ENCODE measurements at regions not wholly inside any gene's neighbourhood (a gene's known extent, or its start where the extent isn't known, plus 50 kb on each side); places are given as distances from the start of the nearest gene placed in this dataset.

GRCh38 chr13:103514619-103515018 lies 448.4 kb upstream of the SLC10A2 start:
- TF ChIP-seq, protein P1, sequence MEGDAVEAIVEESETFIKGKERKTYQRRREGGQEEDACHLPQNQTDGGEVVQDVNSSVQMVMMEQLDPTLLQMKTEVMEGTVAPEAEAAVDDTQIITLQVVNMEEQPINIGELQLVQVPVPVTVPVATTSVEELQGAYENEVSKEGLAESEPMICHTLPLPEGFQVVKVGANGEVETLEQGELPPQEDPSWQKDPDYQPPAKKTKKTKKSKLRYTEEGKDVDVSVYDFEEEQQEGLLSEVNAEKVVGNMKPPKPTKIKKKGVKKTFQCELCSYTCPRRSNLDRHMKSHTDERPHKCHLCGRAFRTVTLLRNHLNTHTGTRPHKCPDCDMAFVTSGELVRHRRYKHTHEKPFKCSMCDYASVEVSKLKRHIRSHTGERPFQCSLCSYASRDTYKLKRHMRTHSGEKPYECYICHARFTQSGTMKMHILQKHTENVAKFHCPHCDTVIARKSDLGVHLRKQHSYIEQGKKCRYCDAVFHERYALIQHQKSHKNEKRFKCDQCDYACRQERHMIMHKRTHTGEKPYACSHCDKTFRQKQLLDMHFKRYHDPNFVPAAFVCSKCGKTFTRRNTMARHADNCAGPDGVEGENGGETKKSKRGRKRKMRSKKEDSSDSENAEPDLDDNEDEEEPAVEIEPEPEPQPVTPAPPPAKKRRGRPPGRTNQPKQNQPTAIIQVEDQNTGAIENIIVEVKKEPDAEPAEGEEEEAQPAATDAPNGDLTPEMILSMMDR (IDR thresholded peaks at IDR 0.05), result no peak
- TF ChIP-seq POLR2A (IDR thresholded peaks at IDR 0.05) (no peak), POLR2AphosphoS5 (IDR thresholded peaks at IDR 0.05; ENCODE audit: insufficient read depth in 1 of 2, low read depth in 1 of 2) (no peak)

Data from vagina (tissue), 2 donors.